T-helper 2 cell treated with Interferon-gamma antibody and Interleukin-4, amounts not matched to agents 100 ng/mL and 5 ng/mL, for 36 hours (primary cell): ENCODE measurements at regions not wholly inside any gene's neighbourhood (a gene's known extent, or its start where the extent isn't known, plus 50 kb on each side); places are given as distances from the start of the nearest gene placed in this dataset.
"Not testable (repeated sequence)": the region's sequence is repeated elsewhere in the genome, so short reads cannot be mapped to it uniquely, and the experiment has no call there.

ENCODE experiments used
- intact Hi-C: fragments of 100-400 bp; cut with micrococcal nuclease; formaldehyde crosslinking; loops from one replicate; pipeline ENCODE4 v1.15.1; 2023

GRCh38 chr6:27635886-27636285, 163.0 kb upstream of the ZNF184 start:
- intact Hi-C loops = not testable (repeated sequence)

GRCh38 chr6:27633221-27633688, 160.3 kb upstream of the ZNF184 start:
- intact Hi-C loops = not testable (repeated sequence)

DNA sequence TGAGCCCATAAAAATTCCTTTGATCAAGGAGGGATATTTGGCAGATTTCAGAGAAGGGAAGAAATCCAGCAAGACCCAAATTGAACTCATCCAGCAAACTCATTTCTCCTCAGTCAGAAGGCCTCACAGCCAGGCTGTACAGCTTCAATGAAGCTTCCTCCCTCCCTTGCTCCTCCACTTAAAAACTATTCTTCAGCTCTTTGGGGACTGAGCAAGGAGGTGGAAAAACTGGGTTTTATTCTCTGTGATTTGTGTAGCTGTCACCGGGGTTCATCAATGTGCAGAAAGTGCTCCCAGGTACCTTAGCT, 158.7 kb upstream of the ZNF184 start:
- intact Hi-C loops = no loop called here

DNA sequence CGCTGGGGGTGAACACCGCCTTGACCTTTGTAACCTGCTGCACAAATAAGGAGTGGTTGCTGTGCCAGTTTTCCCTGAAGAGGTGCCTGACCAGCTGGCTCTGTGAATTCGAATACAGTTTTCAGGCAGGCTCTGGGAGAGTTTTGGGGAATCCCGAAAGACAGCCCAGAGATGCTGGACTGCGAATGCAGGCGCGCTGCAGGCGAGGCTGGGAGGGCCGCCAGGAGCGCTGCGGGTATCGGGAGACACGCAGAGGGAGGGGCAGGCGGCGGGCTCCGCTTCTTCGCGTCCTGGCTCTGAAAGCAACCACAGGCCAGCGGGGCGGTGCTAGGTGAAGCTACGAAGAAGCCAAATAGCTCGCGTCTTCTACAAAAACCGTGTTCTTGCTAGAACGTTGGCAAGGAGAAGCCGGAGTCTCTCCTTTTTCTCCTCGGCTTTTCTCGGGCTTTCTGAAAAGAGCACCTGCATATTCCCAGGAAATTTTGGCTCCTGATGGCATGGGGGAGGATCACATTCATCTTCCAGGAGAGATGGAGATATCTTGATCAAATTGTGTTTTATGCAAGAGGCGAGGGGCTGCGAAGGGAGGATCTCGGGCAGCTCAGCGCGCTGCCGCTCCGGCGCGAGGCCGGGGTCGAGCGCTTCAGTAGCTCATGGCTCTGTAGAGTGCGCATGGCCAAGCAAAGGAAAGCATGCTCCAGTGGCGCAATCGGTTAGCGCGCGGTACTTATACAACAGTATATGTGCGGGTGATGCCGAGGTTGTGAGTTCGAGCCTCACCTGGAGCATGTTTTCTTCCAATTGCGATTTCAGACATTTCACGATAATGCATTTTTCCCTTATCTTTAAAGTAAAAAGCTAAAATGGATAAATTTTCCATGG, 158.1 kb upstream of the ZNF184 start:
- intact Hi-C loops = no loop called here

GRCh38 chr6:27624694-27625262, 151.9 kb upstream of the ZNF184 start:
- intact Hi-C loops = no loop called here

- intact Hi-C loops = no loop called here
Observed at GRCh38 chr6:27623103-27623502, 150.2 kb upstream of the ZNF184 start.

DNA sequence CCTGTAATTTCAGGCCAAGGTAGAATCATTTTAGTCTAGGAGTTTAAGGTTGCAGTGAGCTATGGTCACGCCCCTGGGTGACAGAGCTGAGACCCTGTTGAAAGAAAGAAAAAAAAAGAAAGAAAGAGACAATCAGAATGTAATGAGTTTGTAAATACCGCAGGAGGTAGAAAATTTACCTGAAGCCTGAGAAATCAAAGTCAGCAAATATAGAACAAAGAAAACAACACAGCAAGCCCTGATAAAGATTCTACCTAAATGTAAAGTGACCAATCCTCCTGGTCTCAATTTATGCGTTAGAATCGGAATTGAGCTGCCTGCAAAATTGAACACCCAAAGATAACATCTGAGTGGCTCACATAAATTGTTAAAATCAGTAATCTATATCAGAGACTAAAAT, 146.5 kb upstream of the ZNF184 start:
- intact Hi-C loops = no loop called here

GRCh38 chr6:27617700-27618689, 145.1 kb upstream of the ZNF184 start:
- intact Hi-C loops = no loop called here

DNA sequence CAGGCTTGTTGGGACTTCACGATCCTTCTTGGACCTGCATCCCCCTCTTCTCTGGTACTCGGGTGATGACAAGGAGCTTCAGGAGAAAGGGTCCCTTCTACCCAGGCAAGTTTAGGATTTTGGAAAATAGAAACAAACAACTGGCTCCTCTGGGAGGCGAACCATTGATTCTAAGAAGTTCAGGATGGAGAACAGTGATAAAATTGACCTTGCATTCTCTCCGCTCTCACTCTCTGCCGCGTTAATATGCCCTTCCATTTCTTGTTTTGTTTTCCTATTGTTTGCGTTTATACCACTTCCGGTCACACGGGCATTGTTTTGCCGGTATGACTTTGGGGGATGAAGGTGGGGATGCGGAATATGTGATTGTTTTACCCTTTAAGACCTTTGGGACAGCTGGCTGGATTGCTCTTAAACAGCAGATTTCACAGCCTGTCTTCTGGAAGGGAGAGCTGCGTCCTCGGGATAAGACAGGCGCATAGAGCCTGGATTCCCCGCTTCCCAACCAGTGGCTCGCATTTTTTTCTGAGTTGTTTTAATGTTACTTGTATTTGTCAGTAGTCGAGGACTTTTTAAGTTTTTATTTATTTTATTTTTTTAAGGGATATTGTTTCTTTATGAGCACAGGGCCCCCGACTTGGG, 144.3 kb upstream of the ZNF184 start:
- intact Hi-C loops = no loop called here

DNA sequence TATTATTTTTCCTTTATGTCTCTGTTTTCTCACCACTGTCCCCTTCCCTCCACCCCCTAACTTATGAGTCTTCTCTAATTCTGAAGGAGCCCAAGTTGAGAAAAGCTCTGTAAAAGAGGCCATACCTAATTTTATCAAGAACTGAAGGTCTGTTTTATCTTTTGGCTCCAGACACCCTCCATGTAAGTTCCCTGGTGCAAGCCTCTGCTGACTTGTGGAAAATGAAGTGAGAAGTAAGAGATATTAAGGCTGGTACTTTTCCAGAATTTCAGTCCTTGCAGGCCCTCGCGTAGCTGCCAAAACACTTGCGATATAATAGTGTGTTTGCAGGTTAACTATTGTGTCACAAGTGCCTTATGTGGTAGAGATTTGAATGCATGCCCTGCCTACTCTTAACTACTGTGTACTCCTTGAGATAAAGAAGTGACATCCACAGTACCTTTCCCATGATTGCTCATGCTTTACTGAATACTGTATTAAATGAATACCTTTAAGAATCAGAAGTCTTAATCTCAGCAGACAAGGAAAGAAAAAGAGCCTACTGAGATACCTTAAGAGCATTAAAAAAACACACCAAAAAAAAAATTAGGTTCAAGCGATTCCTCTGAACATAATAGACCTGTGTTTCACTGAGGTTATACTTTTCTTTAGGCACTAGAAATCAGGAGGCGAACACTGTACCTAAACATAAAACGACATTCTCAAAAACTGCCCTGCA, 143.6 kb upstream of the ZNF184 start:
- intact Hi-C loops = no loop called here

GRCh38 chr6:27611451-27611850, 138.5 kb upstream of the ZNF184 start:
- intact Hi-C loops = no loop called here

DNA sequence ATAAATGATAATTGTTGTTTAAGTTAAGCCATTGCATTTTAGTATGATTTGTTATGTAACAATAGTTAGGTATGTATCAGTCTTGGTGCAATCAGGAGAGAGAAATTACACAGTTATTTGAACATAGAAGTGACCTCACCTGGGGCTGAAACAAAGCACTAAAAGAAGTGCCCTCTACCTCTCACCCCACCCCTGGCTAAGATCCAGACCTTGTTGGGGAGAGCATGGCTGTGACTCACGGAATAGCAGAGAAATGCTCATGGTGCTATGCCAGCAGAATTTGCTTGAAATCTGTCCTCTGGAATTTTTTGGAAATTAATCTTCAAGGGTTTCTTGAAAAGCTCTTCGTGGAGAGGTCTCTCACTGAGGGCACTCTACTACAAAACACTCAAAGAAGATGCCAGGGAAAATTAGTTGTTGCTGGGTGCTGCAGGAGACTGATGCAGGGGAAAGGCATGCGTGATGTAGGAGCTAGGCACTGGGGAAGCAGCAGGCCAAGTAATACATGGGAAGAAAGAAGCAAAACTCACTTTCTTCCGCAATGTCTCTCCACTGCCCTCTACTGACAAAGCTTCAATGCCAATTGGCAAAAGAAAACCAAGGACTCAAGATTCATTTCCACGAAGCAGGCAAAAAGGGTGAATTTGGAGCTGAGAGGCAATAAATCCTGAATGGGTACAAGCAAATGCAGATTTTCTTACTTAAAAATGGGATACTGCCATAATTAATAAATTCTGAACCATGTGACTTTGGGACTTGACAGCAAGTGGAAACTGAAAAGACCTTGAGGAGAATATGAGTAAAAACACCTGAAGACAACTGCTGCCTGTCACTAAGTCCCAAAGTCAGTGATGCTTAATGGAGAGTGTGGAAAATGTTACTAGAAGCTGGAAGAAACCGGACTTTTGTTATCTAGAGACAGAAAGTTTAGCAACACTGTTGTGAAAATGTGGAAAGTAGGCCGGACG, 136.3 kb upstream of the ZNF184 start:
- intact Hi-C loops = loop anchor here (1.0 to 2.0 kb wide), 2 partner anchors 297 to 420 kb away; partner anchors contain the start of gene POM121L2

DNA sequence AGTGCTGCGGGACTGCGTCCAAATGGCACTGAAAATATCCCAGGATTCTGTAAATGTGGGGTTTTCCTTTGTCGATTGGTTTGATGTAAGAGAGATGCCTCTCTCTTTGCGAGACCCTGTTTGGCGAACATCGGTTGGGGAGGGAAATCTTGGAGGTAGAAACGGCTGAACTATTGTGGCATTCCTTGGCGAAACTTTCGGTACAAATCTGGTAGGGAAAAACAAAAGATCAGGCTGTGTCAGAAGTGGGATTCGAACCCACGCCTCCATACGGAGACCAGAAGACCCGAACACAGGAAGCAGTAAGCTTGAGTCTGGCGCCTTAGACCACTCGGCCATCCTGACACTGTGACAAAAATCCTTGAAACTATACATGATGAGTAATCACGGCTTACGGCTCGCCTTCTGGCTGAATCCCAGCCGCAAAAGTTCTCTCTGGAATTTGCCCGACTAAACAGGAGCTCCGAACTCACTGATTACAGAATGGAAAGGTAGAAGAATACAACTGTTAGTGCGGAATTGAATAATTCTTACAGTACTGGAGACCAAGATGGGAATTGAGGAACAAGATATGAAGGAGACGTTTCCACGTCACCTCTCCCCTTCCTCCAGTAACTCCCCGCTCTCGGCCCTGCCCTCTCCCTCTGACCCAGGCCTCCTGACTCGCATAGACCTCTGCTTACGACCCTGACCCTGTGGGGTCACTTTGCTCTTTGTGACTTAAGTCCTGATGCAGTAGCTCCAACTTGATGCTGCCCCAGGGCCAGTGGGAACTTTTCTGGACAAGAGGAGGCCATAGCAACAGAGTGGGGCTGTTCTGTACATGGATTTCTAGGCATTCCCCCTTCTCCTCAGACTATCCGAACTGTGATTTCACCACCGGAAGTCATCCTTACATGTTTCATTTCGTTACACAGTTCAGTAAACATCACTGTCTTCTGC, 132.8 kb upstream of the ZNF184 start:
- intact Hi-C loops = no loop called here

DNA sequence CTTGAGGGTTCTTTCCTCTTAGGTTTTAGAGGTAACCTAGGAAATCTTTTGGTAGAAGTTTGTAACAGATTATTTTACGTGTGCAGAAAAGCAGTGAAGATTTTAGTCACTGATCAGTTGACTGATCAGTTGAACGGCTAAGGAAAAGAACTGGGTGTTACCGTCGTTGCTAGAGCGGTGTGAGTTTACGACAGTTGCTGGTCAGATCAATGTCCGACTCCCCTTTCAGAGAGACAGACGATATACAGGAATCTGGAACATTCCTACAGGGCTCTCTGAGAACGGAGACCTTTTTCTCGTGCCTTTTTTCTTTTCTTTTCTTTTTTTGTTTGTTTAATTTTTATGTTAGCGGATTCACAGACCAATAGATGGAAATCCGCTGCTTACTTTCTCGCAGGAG, 132.1 kb upstream of the ZNF184 start:
- intact Hi-C loops = no loop called here

DNA sequence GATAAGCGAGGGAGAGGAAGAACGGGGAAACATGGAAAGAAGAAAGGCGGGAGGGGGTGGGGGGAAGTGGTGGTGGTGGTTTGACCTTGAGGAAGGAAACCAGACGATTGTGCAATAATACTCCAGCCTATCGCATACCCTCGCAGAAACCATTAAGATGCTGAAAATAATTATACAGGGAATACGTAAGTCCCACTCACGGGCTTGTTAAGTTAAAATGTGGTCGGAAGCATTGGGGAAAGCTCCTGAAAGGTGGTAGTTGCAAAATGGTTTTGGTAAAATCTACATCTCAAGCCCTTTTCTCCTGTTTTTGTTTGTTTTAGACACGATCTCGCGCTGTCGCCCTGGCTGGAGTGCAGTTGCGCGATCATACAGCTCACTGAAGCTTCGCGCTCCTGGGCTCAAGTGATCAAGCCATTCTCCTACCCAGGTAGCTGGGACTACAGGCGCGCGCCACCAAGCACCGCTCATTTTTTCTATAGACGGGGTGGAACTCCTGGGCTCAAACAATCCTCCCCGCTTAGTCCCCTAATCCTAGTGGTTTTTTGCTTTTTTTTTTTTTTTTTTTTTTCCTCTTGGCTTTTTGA, 128.9 kb upstream of the ZNF184 start:
- intact Hi-C loops = no loop called here

GRCh38 chr6:27599859-27600532, 127.1 kb upstream of the ZNF184 start:
- intact Hi-C loops = no loop called here

DNA sequence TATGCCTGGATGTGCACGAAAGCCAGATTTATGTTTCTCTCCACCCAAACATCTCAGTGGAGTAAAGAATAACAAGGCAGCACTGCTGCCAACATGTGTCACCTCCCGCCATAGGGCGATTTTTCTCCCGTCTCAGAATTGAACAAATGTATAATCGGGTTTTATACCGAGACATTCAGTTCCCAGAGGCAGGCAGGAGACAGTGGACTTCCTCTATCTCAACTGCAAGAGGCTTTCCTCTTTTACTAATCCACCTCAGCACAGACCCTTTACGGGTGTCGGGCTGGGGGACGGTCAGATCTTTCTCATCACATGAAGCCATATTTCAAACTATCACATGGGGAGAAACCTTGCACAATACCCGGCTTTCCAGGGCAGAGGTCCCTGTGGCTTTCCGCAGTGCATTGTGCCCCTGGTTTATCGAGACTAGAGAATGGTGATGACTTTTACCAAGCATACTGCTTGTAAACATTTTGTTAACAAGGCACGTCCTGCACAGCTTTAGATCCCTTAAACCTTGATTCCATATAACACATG, 124.2 kb upstream of the ZNF184 start:
- intact Hi-C loops = not testable (repeated sequence)
